Suprapubic skin (tissue), 3 donors: ENCODE measurements at regions not wholly inside any gene's neighbourhood (a gene's known extent, or its start where the extent isn't known, plus 50 kb on each side); places are given as distances from the start of the nearest gene placed in this dataset.

Source experiments
- CTCF ChIP-seq, 2 donors: fragments of 200-600 bp in 1 of 2; fragments of 450-650 bp in 1 of 2; sonication (generic) in 1 of 2; IDR thresholded peaks; one replicate each; pipeline ENCODE4 v1.5.1; 2016 to 2019; ENCODE audit warnings: antibody characterized with exemption in 2 of 2, mild to moderate bottlenecking in 1 of 2, moderate library complexity in 1 of 2
- POLR2A ChIP-seq, 2 donors: fragments of 450-650 bp; IDR thresholded peaks; one replicate each; pipeline ENCODE4 v1.6.1; 2017; ENCODE audit warnings: antibody characterized with exemption in 2 of 2, mild to moderate bottlenecking in 2 of 2, moderate library complexity in 2 of 2

- TF ChIP-seq CTCF (IDR thresholded peaks at IDR 0.05) = no peak
- TF ChIP-seq POLR2A (IDR thresholded peaks at IDR 0.05) = no peak
These were observed 288.4 kb downstream of the GXYLT1 start for GRCh38 chr12:41856228-41856627.
